Astrocyte of the spinal cord (primary cell): ENCODE measurements at regions not wholly inside any gene's neighbourhood (a gene's known extent, or its start where the extent isn't known, plus 50 kb on each side); places are given as distances from the start of the nearest gene placed in this dataset.

Experiments
- DNase-seq: peaks from one replicate; pipeline ENCODE4 v3.0.0; 2011; ENCODE audit warnings: low read depth, low spot score
- H3K4me3 ChIP-seq: 2 replicates; pipeline ENCODE4 v1.5.1; 2011; ENCODE audit warnings: low read depth, mild to moderate bottlenecking, low read length, moderate library complexity
- in situ Hi-C: cut with HindIII; loops from 2 replicates; pipeline ENCODE4 v1.10.0; 2017; ENCODE audit warnings: low sequenced_read_pairs
- TF ChIP-seq, protein P1 (sequence below): IDR thresholded peaks from 2 replicates; pipeline ENCODE4 v1.5.1; 2012; ENCODE audit warnings: low read depth, mild to moderate bottlenecking, low read length, inconsistent platforms

DNA sequence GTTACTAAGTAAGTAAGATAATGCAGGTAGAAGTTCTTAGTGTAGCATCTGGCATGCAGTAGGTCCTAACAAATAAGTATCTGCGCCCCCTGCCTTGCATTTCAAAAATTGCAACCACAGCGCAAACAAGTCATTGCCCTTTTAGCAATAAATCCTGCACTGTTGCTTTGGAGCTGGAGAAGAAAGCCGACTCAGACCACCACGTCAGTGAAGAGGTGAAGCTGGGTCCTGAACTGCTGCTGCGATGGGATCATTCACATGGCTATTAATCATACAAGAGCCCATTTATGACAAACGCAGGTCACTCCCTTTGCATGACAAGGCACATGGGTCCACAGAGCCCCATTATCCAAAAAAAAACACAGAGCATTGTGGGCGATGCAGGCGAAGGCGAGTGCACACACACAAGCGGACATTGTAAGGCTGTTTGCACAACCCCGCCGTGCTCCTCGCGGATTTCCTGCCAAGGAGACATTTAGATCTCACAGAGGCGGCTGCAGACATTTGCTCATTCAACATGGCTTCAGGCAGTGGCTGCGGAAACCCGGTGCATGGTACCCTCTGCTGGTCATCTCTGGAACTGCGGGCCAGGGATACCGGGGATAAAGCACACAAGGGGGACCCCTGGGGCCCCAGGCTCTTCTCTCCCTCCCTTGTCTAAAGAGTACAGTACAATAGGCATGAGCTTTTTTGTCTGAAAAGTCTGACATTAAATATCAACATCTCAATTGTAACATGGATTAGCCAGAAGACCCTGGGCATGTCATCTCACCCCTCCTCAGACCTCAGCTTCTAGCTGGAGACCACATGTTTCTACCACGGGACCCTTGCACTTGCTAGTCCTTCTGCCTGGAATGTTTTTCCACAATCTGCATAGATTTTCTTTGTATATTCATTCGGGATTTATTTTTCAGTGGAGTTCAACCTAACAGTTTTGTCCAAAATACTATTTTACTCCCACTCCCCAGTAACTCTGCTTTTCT is 56.7 kb downstream of the CYRIA start:
- DNase-seq, result peak; percentile 82
- TF ChIP-seq, protein P1, sequence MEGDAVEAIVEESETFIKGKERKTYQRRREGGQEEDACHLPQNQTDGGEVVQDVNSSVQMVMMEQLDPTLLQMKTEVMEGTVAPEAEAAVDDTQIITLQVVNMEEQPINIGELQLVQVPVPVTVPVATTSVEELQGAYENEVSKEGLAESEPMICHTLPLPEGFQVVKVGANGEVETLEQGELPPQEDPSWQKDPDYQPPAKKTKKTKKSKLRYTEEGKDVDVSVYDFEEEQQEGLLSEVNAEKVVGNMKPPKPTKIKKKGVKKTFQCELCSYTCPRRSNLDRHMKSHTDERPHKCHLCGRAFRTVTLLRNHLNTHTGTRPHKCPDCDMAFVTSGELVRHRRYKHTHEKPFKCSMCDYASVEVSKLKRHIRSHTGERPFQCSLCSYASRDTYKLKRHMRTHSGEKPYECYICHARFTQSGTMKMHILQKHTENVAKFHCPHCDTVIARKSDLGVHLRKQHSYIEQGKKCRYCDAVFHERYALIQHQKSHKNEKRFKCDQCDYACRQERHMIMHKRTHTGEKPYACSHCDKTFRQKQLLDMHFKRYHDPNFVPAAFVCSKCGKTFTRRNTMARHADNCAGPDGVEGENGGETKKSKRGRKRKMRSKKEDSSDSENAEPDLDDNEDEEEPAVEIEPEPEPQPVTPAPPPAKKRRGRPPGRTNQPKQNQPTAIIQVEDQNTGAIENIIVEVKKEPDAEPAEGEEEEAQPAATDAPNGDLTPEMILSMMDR, result peak; percentile 100
- in situ Hi-C loops, result no loop called here
- peak overlapping the region; percentile 41 for H3K4me3 ChIP-seq

GRCh38 chr2:16607301-16607700 is 58.3 kb downstream of the CYRIA start:
- no peak overlapping the region for H3K4me3 ChIP-seq
- DNase-seq, result no peak
- in situ Hi-C loops, result no loop called here
- TF ChIP-seq, protein P1, result no peak

GRCh38 chr2:16604236-16604635 is 61.4 kb downstream of the CYRIA start:
- no peak for DNase-seq
- TF ChIP-seq, protein P1, result no peak
- in situ Hi-C loops, result no loop called here
- H3K4me3 ChIP-seq, result no peak overlapping the region

DNA sequence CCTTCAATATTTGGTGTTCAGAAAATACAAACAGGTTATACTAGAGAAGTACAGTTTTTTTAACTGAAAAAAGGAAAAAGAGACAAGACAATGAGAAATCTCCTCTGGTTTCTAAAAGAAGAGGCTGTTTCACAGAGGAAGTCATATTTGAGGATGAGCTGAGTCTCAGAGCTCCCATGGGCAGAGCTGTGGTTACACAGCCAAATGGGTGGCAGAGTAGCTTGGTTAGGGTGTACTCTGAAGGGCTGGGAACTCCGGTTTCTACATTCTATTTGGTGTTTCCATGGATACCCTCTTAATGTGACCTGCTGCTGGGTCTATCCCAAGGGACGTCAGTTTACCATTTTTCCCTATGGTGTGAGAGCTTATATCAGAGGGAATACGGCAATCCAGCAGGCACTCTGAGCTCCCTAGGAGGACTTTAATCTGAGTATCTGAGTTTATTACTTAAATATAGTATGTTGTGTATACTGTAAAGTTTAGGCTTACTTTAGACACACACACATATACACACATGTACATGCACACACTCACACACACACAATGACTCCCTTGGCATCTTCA is 74.2 kb downstream of the CYRIA start:
- H3K4me3 ChIP-seq, result no peak overlapping the region
- in situ Hi-C loops, result no loop called here
- no peak for DNase-seq
- TF ChIP-seq, protein P1, result no peak

- no peak for DNase-seq
- no peak overlapping the region for H3K4me3 ChIP-seq
- TF ChIP-seq, protein P1, result no peak
- in situ Hi-C loops, result no loop called here
Observed at GRCh38 chr2:16589465-16589864, 76.2 kb downstream of the CYRIA start.

- TF ChIP-seq, protein P1, result no peak
- in situ Hi-C loops, result no loop called here
- no peak for DNase-seq
- H3K4me3 ChIP-seq, result no peak overlapping the region
Observed at GRCh38 chr2:16588565-16588964, 77.1 kb downstream of the CYRIA start.
